GM12873 (cell line): ENCODE measurements at regions not wholly inside any gene's neighbourhood (a gene's known extent, or its start where the extent isn't known, plus 50 kb on each side); places are given as distances from the start of the nearest gene placed in this dataset.

ENCODE experiments used
- TF ChIP-seq, protein P1 (sequence below): IDR thresholded peaks from 2 replicates; pipeline ENCODE4 v1.5.1; 2012; ENCODE audit warnings: low read depth, mild to moderate bottlenecking, moderate library complexity, low read length, control low read depth; ENCODE audit not compliant: insufficient read depth; ENCODE audit errors: missing control alignments

DNA sequence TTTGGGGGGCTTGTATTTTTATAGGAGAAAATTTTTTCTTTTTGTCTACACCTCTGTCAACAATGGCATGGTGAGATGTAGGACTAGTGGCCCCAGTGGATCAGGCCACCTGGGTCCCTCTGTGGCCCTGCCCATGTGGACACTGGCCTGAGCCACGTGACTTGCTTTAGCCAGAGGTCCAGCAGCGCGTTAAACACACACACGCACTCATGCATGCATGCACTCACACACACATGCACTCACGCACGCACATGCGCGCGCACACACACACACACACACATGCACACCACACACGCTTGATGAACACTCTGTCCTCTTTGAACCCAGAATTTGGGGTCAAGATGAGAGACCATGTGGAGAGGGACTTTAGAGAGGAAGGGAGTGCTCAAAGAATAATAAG, 59.4 kb upstream of the NUP50 start:
- TF ChIP-seq, protein P1, sequence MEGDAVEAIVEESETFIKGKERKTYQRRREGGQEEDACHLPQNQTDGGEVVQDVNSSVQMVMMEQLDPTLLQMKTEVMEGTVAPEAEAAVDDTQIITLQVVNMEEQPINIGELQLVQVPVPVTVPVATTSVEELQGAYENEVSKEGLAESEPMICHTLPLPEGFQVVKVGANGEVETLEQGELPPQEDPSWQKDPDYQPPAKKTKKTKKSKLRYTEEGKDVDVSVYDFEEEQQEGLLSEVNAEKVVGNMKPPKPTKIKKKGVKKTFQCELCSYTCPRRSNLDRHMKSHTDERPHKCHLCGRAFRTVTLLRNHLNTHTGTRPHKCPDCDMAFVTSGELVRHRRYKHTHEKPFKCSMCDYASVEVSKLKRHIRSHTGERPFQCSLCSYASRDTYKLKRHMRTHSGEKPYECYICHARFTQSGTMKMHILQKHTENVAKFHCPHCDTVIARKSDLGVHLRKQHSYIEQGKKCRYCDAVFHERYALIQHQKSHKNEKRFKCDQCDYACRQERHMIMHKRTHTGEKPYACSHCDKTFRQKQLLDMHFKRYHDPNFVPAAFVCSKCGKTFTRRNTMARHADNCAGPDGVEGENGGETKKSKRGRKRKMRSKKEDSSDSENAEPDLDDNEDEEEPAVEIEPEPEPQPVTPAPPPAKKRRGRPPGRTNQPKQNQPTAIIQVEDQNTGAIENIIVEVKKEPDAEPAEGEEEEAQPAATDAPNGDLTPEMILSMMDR = no peak

DNA sequence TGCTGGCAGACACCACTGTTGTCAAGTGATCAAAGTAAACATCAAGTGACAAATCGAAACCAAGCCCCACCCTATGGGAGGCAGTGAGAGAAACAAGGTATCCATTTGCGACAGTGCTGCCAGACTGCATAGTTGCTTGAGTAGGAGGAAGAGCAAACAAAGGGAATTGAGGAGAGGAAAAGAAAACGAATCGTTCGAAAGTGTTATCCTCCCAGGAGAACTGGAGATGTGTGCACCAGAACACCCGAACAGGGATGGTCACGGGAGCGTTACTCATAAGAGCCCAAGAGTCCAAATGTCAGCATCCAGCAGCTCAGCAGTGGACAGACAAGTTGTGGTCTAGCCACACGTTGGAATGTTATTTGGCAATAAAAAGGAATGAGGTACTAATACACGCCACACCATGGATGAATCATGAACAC, 58.4 kb upstream of the NUP50 start:
- TF ChIP-seq, protein P1 = no peak

DNA sequence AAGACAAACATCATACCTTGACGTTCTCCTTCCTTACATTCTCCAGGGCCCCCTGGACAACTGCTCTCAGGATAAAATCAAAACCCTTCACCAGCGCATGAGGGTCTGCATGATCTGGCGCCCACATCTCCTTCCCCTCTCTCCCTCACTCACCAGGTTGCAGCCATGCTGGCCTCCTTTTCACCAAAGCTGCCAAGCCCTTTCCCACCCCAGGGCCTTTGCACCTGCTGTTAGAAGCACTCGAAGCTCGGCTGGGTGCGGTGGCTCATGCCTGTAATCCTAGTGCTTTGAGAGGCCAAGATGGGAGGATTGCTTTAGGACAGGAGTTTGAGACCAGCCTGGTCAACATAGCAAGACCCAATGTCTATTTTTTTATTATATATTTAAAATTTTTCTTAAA, 56.1 kb upstream of the NUP50 start:
- TF ChIP-seq, protein P1 = no peak

- TF ChIP-seq, protein P1 = no peak
These were observed 51.4 kb upstream of the NUP50 start for GRCh38 chr22:45112136-45112879.
